ENCODE measurements at regions not wholly inside any gene's neighbourhood (a gene's known extent, or its start where the extent isn't known, plus 50 kb on each side); places are given as distances from the start of the nearest gene placed in this dataset.

GRCh38 chr2:84212611-84213314 lies 246.3 kb downstream of the SUCLG1 start:
- TF ChIP-seq CTCF (IDR thresholded peaks at IDR 0.05; ENCODE audit: low read depth, low read length, missing control alignments): no peak
- no peak for DNase-seq (ENCODE audit: extremely low read depth, low read depth)
- no peak overlapping the region for H3K4me3 ChIP-seq (replicated peaks; ENCODE audit: low read depth, low read length)

GRCh38 chr2:84209941-84210340 lies 249.1 kb downstream of the SUCLG1 start:
- TF ChIP-seq CTCF (IDR thresholded peaks at IDR 0.05; ENCODE audit: low read depth, low read length, missing control alignments): no peak
- no peak for DNase-seq (ENCODE audit: extremely low read depth, low read depth)
- H3K4me3 ChIP-seq (replicated peaks; ENCODE audit: low read depth, low read length): no peak overlapping the region

GRCh38 chr2:84204995-84205394 lies 254.1 kb downstream of the SUCLG1 start:
- TF ChIP-seq CTCF (IDR thresholded peaks at IDR 0.05; ENCODE audit: low read depth, low read length, missing control alignments): no peak
- H3K4me3 ChIP-seq (replicated peaks; ENCODE audit: low read depth, low read length): no peak overlapping the region
- no peak for DNase-seq (ENCODE audit: extremely low read depth, low read depth)

GRCh38 chr2:84202166-84202565 lies 256.9 kb downstream of the SUCLG1 start:
- no peak overlapping the region for H3K4me3 ChIP-seq (replicated peaks; ENCODE audit: low read depth, low read length)
- TF ChIP-seq CTCF (IDR thresholded peaks at IDR 0.05; ENCODE audit: low read depth, low read length, missing control alignments): no peak
- no peak for DNase-seq (ENCODE audit: extremely low read depth, low read depth)

GRCh38 chr2:84201158-84201557 lies 257.9 kb downstream of the SUCLG1 start:
- H3K4me3 ChIP-seq (replicated peaks; ENCODE audit: low read depth, low read length): no peak overlapping the region
- TF ChIP-seq CTCF (IDR thresholded peaks at IDR 0.05; ENCODE audit: low read depth, low read length, missing control alignments): no peak
- DNase-seq (ENCODE audit: extremely low read depth, low read depth): no peak

GRCh38 chr2:84197901-84198300 lies 261.2 kb downstream of the SUCLG1 start:
- no peak overlapping the region for H3K4me3 ChIP-seq (replicated peaks; ENCODE audit: low read depth, low read length)
- DNase-seq (ENCODE audit: extremely low read depth, low read depth): no peak
- TF ChIP-seq CTCF (IDR thresholded peaks at IDR 0.05; ENCODE audit: low read depth, low read length, missing control alignments): no peak
